Prostate gland (tissue), 2 donors: ENCODE measurements at regions not wholly inside any gene's neighbourhood (a gene's known extent, or its start where the extent isn't known, plus 50 kb on each side); places are given as distances from the start of the nearest gene placed in this dataset.

Experiments used
- DNase-seq: peaks from one replicate; pipeline ENCODE4 v3.0.0-alpha.2; 2019; ENCODE audit warnings: low spot score
- H3K27ac ChIP-seq, 2 donors: fragments of 200-600 bp; sonication (generic); 2 replicates each; pipeline ENCODE4 v1.5.1; 2017 to 2019
- H3K27me3 ChIP-seq: fragments of 200-600 bp; sonication (generic); replicated peaks from 2 replicates; pipeline ENCODE4 v1.5.1; 2019; ENCODE audit not compliant: insufficient read depth
- H3K36me3 ChIP-seq, 2 donors: fragments of 200-600 bp; sonication (generic); 1 replicate in 1 of 2; 2 replicates in 1 of 2; pipeline versions ENCODE4 v1.5.1 to v1.8.1; 2017 to 2019
- H3K4me1 ChIP-seq: fragments of 200-600 bp; sonication (generic); replicated peaks from 2 replicates; pipeline ENCODE4 v1.5.1; 2019
- H3K4me3 ChIP-seq, 2 donors: fragments of 200-600 bp; sonication (generic); 2 replicates each; pipeline ENCODE4 v1.5.1; 2017 to 2019
- H3K9me3 ChIP-seq: fragments of 200-600 bp; sonication (generic); 2 replicates; pipeline ENCODE4 v1.5.1; 2017
- CTCF ChIP-seq, 4 experiments: fragments of 200-600 bp in 2 of 4; fragments of 450-650 bp in 2 of 4; sonication (generic) in 2 of 4; IDR thresholded peaks; 1 replicate in 3 of 4; 2 replicates in 1 of 4; pipeline ENCODE4 v1.5.1; 2016 to 2019; ENCODE audit warnings: antibody characterized with exemption in 4 of 4, mild to moderate bottlenecking in 2 of 4, moderate library complexity in 2 of 4
- POLR2A ChIP-seq: fragments of 450-650 bp; IDR thresholded peaks from one replicate; pipeline ENCODE4 v1.6.1; 2016; ENCODE audit warnings: antibody characterized with exemption, mild to moderate bottlenecking
- POLR2AphosphoS5 ChIP-seq: sonication (generic); formaldehyde crosslinking; IDR thresholded peaks from one replicate; pipeline ENCODE4 v1.6.1; 2017; ENCODE audit warnings: antibody characterized with exemption
- WGBS: methylation state at CpG from one replicate; pipeline ENCODE4 v1.1.5; 2018; 5-methylcytosine and 5-hydroxymethylcytosine counted together
- intact Hi-C: fragments of 100-400 bp; cut with DNase I; formaldehyde crosslinking; loops from one replicate; pipeline ENCODE4 v1.14.2; 2022

- Histone ChIP-seq H3K27ac (no peak overlapping the region), H3K36me3 (no peaks in the 10 kb centered on the region), H3K9me3 (no peaks in the 10 kb centered on the region), H3K4me3 (no peak overlapping the region), H3K4me1 (no peaks in the 10 kb centered on the region), H3K27me3 (no peaks in the 10 kb centered on the region)
- DNase-seq = no peak
- intact Hi-C loops = no loop called here
- WGBS = 41% methylated on average over 4 of the region's 4 CpGs
- no peak for TF ChIP-seq CTCF (IDR thresholded peaks at IDR 0.05)
- no peak for TF ChIP-seq POLR2A
- TF ChIP-seq POLR2AphosphoS5 = no peak
These were observed 139.7 kb downstream of the SLITRK6 start for GRCh38 chr13:85659493-85659892.

GRCh38 chr13:85657942-85658341 is 141.3 kb downstream of the SLITRK6 start:
- Histone ChIP-seq H3K36me3 (no peaks in the 10 kb centered on the region), H3K4me1 (no peaks in the 10 kb centered on the region), H3K27ac (no peak overlapping the region), H3K4me3 (no peak overlapping the region), H3K9me3 (no peaks in the 10 kb centered on the region), H3K27me3 (no peaks in the 10 kb centered on the region)
- intact Hi-C loops = no loop called here
- no peak for TF ChIP-seq POLR2AphosphoS5
- no peak for TF ChIP-seq CTCF (IDR thresholded peaks at IDR 0.05)
- TF ChIP-seq POLR2A = no peak
- DNase-seq = no peak

- WGBS = 96% methylated on average over 1 of the region's 1 CpG
- Histone ChIP-seq H3K4me3 (no peak overlapping the region), H3K27ac (no peak overlapping the region), H3K9me3 (no peaks in the 10 kb centered on the region), H3K27me3 (no peaks in the 10 kb centered on the region), H3K36me3 (no peaks in the 10 kb centered on the region), H3K4me1 (no peaks in the 10 kb centered on the region)
- TF ChIP-seq POLR2AphosphoS5 = no peak
- TF ChIP-seq CTCF (IDR thresholded peaks at IDR 0.05) = no peak
- TF ChIP-seq POLR2A = no peak
- intact Hi-C loops = no loop called here
- DNase-seq = no peak
These were observed 144.2 kb downstream of the SLITRK6 start for GRCh38 chr13:85655040-85655439.

GRCh38 chr13:85654227-85654626 is 145.0 kb downstream of the SLITRK6 start:
- 31% methylated on average over 2 of the region's 2 CpGs for WGBS
- Histone ChIP-seq H3K9me3 (no peaks in the 10 kb centered on the region), H3K36me3 (no peaks in the 10 kb centered on the region), H3K4me3 (no peak overlapping the region), H3K27ac (no peak overlapping the region), H3K4me1 (no peaks in the 10 kb centered on the region), H3K27me3 (no peaks in the 10 kb centered on the region)
- intact Hi-C loops = no loop called here
- TF ChIP-seq POLR2AphosphoS5 (no peak), POLR2A (no peak), CTCF (IDR thresholded peaks at IDR 0.05) (no peak)
- no peak for DNase-seq

GRCh38 chr13:85653681-85654080 is 145.5 kb downstream of the SLITRK6 start:
- 67% methylated on average over 3 of the region's 3 CpGs for WGBS
- no peak overlapping the region for H3K4me3 ChIP-seq
- no peaks in the 10 kb centered on the region for H3K36me3 ChIP-seq
- H3K27me3 ChIP-seq = no peaks in the 10 kb centered on the region
- intact Hi-C loops = no loop called here
- DNase-seq = no peak
- H3K27ac ChIP-seq = no peak overlapping the region
- no peaks in the 10 kb centered on the region for H3K9me3 ChIP-seq
- no peak for TF ChIP-seq POLR2AphosphoS5
- TF ChIP-seq CTCF (IDR thresholded peaks at IDR 0.05) = no peak
- TF ChIP-seq POLR2A = no peak
- no peaks in the 10 kb centered on the region for H3K4me1 ChIP-seq
